Thyroid gland (tissue), 4 donors: ENCODE measurements at regions not wholly inside any gene's neighbourhood (a gene's known extent, or its start where the extent isn't known, plus 50 kb on each side); places are given as distances from the start of the nearest gene placed in this dataset.

ENCODE experiments used
- DNase-seq, 2 donors: peaks; one replicate each; pipeline ENCODE4 v3.0.0-alpha.2; 2019
- H3K27ac ChIP-seq, 3 donors: fragments of 200-600 bp; sonication (generic); 1 replicate in 2 of 3; 2 replicates in 1 of 3; pipeline ENCODE4 v1.5.1; 2016 to 2019; ENCODE audit warnings: mild to moderate bottlenecking in 1 of 3, moderate library complexity in 1 of 3
- H3K27me3 ChIP-seq: fragments of 200-600 bp; sonication (generic); one replicate; pipeline ENCODE4 v1.5.1; 2019
- H3K36me3 ChIP-seq, 2 donors: fragments of 200-600 bp; sonication (generic); one replicate each; pipeline ENCODE4 v1.5.1; 2016 to 2019
- H3K4me1 ChIP-seq, 2 donors: fragments of 200-600 bp; sonication (generic); one replicate each; pipeline ENCODE4 v1.5.1; 2017 to 2019
- H3K4me3 ChIP-seq, 3 donors: fragments of 200-600 bp; sonication (generic); replicated peaks in 1 of 3; 1 replicate in 2 of 3; 2 replicates in 1 of 3; pipeline ENCODE4 v1.5.1; 2016; ENCODE audit warnings: mild to moderate bottlenecking in 1 of 3
- H3K9me3 ChIP-seq: fragments of 200-600 bp; sonication (generic); one replicate; pipeline ENCODE4 v1.5.1; 2017
- POLR2A ChIP-seq, 2 donors: fragments of 450-650 bp; IDR thresholded peaks; one replicate each; pipeline ENCODE4 v1.6.1; 2017; ENCODE audit warnings: antibody characterized with exemption in 2 of 2, mild to moderate bottlenecking in 2 of 2, moderate library complexity in 1 of 2
- WGBS, 2 donors: methylation state at CpG; one replicate each; pipeline ENCODE4 v1.1.5; 2017; 5-methylcytosine and 5-hydroxymethylcytosine counted together
- intact Hi-C: fragments of 100-400 bp; cut with DNase I; formaldehyde crosslinking; loops from one replicate; pipeline ENCODE4 v1.15.1; 2023
- TF ChIP-seq, protein P1 (sequence below), 6 experiments: fragments of 200-600 bp in 3 of 6; fragments of 450-650 bp in 3 of 6; sonication (generic) in 3 of 6; IDR thresholded peaks; one replicate each; pipeline ENCODE4 v1.5.1; 2016 to 2019; ENCODE audit warnings: antibody characterized with exemption in 6 of 6, mild to moderate bottlenecking in 2 of 6, inconsistent platforms in 1 of 6, moderate library complexity in 1 of 6

DNA sequence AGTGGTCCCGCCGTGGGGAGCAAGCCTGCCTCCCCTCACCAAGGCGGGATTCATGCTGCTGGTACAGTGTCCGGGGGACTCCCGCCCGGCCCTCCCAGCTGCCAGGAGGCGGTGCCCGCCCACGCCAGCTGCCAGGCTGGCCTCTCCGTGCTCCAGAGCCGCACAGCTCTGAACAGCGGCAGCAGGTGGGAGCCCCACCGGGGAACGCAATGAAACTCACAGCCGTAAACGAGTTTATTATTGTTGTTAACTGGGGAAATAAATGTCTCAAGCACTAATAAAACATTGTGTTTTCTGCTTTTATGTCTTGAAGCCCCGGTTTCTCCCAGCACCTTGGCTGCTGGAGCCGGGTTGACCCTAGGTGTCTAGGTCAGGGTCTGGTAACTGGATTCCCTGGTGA is 317.7 kb upstream of the TLE3 start:
- Histone ChIP-seq H3K4me3 (no peak overlapping the region), H3K9me3 (no peaks in the 10 kb centered on the region), H3K4me1 (no peaks in the 10 kb centered on the region), H3K27me3 (no peaks in the 10 kb centered on the region), H3K27ac (no peak overlapping the region), H3K36me3 (no peaks in the 10 kb centered on the region)
- 93 to 97% methylated on average over 9 to 10 of the region's 18 CpGs for WGBS, 2 donors
- intact Hi-C loops = no loop called here
- no peak for DNase-seq
- TF ChIP-seq, protein P1, sequence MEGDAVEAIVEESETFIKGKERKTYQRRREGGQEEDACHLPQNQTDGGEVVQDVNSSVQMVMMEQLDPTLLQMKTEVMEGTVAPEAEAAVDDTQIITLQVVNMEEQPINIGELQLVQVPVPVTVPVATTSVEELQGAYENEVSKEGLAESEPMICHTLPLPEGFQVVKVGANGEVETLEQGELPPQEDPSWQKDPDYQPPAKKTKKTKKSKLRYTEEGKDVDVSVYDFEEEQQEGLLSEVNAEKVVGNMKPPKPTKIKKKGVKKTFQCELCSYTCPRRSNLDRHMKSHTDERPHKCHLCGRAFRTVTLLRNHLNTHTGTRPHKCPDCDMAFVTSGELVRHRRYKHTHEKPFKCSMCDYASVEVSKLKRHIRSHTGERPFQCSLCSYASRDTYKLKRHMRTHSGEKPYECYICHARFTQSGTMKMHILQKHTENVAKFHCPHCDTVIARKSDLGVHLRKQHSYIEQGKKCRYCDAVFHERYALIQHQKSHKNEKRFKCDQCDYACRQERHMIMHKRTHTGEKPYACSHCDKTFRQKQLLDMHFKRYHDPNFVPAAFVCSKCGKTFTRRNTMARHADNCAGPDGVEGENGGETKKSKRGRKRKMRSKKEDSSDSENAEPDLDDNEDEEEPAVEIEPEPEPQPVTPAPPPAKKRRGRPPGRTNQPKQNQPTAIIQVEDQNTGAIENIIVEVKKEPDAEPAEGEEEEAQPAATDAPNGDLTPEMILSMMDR (IDR thresholded peaks at IDR 0.05) = no peak
- TF ChIP-seq POLR2A (IDR thresholded peaks at IDR 0.05) = no peak

DNA sequence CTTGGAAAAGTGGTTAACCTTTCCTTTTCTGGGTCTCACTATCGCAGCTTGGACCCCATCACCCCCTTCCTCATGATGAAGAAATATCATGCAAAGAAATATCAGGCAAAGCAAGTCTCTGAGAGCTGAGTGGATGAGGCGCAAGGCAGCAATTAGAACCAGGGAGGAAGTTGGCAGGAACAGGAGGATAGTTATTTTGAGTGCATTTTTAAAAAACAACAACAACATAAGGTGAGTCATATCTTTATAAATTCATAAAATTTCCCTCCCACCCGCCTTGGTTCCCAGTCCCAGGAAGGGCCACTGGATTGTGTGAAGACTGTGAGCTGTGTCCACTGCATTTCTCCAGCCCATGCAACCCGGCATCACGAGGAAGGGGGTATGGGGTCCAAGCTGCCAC is 316.9 kb upstream of the TLE3 start:
- intact Hi-C loops = no loop called here
- no peak for TF ChIP-seq POLR2A (IDR thresholded peaks at IDR 0.05)
- TF ChIP-seq, protein P1 (IDR thresholded peaks at IDR 0.05) = no peak
- Histone ChIP-seq H3K27ac (no peak overlapping the region), H3K4me1 (no peaks in the 10 kb centered on the region), H3K9me3 (no peaks in the 10 kb centered on the region), H3K27me3 (no peaks in the 10 kb centered on the region), H3K4me3 (no peak overlapping the region), H3K36me3 (no peaks in the 10 kb centered on the region)
- DNase-seq = no peak
- WGBS, 2 donors = 88 to 91% methylated on average over 5 of the region's 5 CpGs

DNA sequence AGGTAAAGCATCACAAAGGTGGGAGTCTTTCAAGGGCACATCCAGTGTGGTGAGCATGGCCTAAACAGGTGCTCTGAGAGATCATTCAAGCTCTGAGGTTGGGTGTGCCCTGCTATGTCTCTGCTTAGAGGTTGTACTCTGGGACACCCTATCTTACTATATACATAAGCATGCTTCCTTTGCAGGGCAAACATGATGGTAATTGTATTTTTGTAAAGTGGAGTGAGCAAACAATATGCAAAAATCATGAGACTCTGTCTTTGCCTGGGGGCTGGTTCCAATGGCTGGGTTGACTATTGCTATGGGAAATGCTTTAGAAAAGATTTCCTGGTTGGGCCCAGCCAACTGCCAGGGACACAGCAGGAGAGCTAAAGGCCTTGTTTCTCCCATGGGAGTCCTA is 315.1 kb upstream of the TLE3 start:
- no peaks in the 10 kb centered on the region for H3K27me3 ChIP-seq
- intact Hi-C loops = no loop called here
- no peak overlapping the region for H3K27ac ChIP-seq
- no peak overlapping the region for H3K4me3 ChIP-seq
- TF ChIP-seq, protein P1 (IDR thresholded peaks at IDR 0.05) = no peak
- TF ChIP-seq POLR2A (IDR thresholded peaks at IDR 0.05) = no peak
- H3K36me3 ChIP-seq = no peaks in the 10 kb centered on the region
- H3K4me1 ChIP-seq = no peaks in the 10 kb centered on the region
- no peak for DNase-seq
- H3K9me3 ChIP-seq = no peaks in the 10 kb centered on the region

DNA sequence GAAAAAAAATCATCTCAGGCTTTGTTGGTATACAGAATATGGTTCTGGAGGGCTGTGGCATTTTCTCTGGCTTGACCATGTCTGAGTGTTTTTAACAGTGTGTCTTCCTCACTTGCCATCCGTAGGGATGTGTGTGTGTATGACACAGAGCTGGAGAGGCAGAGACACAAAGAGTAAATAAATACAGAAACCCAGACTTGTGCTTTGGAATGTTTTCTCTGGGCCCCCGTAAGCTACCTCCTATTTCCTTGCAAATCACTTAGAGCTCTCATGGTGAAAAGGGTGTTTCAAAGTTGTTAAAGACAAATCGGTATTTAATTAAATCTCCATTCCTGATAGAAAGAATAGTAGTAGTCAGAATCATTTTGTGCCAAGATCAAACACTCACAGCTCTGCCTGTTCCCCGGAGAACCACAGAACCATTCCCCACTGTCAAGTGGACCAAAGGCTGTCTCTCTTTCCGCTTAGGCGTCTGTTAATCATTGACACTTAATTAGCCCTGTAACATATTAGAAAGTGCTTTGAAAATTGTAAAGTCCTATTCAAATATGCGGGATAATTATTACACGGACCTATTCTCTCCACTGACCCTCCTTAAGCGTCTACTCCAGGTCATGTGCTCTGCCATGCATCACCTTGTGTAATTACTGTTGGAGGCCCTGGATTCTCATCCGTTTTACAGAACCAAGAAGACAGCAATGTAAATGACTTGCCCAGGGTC is 313.6 kb upstream of the TLE3 start:
- no peak for TF ChIP-seq POLR2A (IDR thresholded peaks at IDR 0.05)
- TF ChIP-seq, protein P1 (IDR thresholded peaks at IDR 0.05) = no peak
- Histone ChIP-seq H3K27ac (no peak overlapping the region), H3K9me3 (no peaks in the 10 kb centered on the region), H3K27me3 (no peaks in the 10 kb centered on the region), H3K36me3 (no peaks in the 10 kb centered on the region), H3K4me3 (no peak overlapping the region), H3K4me1 (no peaks in the 10 kb centered on the region)
- intact Hi-C loops = no loop called here
- WGBS, 2 donors = 87 to 88% methylated on average over 10 of the region's 10 CpGs
- no peak for DNase-seq

DNA sequence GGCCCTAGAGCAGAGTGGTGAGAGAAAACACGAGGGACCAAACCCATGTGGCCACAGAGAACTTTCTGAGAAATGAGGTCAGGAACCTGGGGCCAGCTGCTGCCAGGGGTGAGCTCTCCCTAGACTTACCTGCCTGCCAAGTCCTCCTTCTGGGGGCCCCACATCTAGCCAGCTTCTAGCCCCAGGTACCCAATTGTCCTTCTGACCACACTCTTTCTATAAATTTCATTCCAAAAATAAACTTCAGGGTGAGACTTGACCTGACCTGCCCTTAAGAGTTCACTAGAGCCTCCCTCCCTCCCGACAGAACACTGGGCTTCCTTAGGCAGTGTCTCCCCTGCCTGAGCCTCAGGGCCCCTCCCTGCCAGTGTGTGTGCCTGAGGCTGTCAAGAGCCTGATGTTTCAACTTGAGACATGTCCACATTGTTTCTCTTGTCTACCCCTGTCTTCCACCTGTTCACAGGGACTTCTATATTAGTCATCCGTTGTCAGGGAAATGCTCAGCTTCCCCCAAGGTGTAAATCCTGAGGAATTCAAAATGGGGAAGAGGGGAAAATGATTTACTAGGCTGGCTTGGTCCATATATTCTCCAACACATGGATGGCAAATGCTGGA is 312.8 kb upstream of the TLE3 start:
- TF ChIP-seq POLR2A (IDR thresholded peaks at IDR 0.05) = no peak
- TF ChIP-seq, protein P1 (IDR thresholded peaks at IDR 0.05) = no peak
- H3K27me3 ChIP-seq = no peaks in the 10 kb centered on the region
- H3K27ac ChIP-seq = no peak overlapping the region
- WGBS, 2 donors = 73 to 77% methylated on average over 3 of the region's 3 CpGs
- no peaks in the 10 kb centered on the region for H3K9me3 ChIP-seq
- H3K4me3 ChIP-seq = no peak overlapping the region
- DNase-seq = no peak
- H3K4me1 ChIP-seq = no peaks in the 10 kb centered on the region
- no peaks in the 10 kb centered on the region for H3K36me3 ChIP-seq
- intact Hi-C loops = no loop called here
